Upper lobe of right lung (tissue), 1 donor: ENCODE measurements at regions not wholly inside any gene's neighbourhood (a gene's known extent, or its start where the extent isn't known, plus 50 kb on each side); places are given as distances from the start of the nearest gene placed in this dataset.

ENCODE experiments used
- ATAC-seq: fragments of 200-7000 bp; cut with Tn5 transposase; one replicate; pipeline ENCODE4 v1.9.1; 2020; ENCODE audit warnings: mild to moderate bottlenecking, moderate library complexity
- DNase-seq: peaks from one replicate; pipeline ENCODE4 v3.0.0-alpha.2; 2020
- H3K27ac ChIP-seq: fragments of 200-600 bp; one replicate; pipeline ENCODE4 v1.8.0; 2022
- H3K27me3 ChIP-seq: fragments of 200-600 bp; one replicate; pipeline ENCODE4 v1.8.0; 2022; ENCODE audit warnings: mild to moderate bottlenecking
- H3K36me3 ChIP-seq: fragments of 200-600 bp; one replicate; pipeline ENCODE4 v1.8.0; 2022
- H3K4me1 ChIP-seq: fragments of 200-600 bp; one replicate; pipeline ENCODE4 v1.8.0; 2022
- H3K4me3 ChIP-seq: fragments of 200-600 bp; one replicate; pipeline ENCODE4 v1.8.0; 2022; ENCODE audit warnings: mild to moderate bottlenecking
- H3K9me3 ChIP-seq: fragments of 200-600 bp; one replicate; pipeline ENCODE4 v1.8.0; 2022
- intact Hi-C: fragments of 100-400 bp; cut with DNase I; formaldehyde crosslinking; loops from one replicate; pipeline ENCODE4 v1.11.0; 2022
- TF ChIP-seq, protein P1 (sequence below): fragments of 200-600 bp; IDR thresholded peaks from one replicate; pipeline ENCODE4 v1.8.0; 2022; ENCODE audit warnings: antibody characterized with exemption
- donor health status: DM: no; HTN: yes; CAD: no; lungs with severe emphysema.

DNA sequence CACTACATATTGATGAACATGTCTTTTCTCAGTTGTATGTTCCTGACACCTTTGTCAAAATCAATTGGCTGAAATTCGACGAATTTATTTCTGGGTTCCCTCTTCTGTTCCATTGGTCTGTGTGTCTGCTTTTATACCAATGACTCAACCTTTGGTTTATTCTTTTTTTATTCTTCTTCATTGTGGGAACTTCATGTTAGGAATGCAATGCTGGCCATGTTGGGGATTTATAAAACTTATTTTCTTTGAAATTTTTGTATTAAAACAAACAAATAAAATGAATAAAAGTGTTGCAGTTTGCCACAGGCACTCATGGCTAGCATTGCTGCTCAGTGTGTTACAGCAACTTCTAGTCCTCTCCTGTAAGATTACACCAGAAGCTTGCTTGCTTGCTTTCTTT is 287.8 kb downstream of the DUSP10 start:
- ATAC-seq (no peak), DNase-seq (no peak)
- Histone ChIP-seq H3K36me3 (no peaks in the 10 kb centered on the region), H3K4me3 (no peak overlapping the region), H3K4me1 (peaks cover 9% of the 10 kb centered on the region), H3K9me3 (no peaks in the 10 kb centered on the region), H3K27ac (no peak overlapping the region), H3K27me3 (no peaks in the 10 kb centered on the region)
- intact Hi-C loops: no loop called here
- TF ChIP-seq, protein P1, sequence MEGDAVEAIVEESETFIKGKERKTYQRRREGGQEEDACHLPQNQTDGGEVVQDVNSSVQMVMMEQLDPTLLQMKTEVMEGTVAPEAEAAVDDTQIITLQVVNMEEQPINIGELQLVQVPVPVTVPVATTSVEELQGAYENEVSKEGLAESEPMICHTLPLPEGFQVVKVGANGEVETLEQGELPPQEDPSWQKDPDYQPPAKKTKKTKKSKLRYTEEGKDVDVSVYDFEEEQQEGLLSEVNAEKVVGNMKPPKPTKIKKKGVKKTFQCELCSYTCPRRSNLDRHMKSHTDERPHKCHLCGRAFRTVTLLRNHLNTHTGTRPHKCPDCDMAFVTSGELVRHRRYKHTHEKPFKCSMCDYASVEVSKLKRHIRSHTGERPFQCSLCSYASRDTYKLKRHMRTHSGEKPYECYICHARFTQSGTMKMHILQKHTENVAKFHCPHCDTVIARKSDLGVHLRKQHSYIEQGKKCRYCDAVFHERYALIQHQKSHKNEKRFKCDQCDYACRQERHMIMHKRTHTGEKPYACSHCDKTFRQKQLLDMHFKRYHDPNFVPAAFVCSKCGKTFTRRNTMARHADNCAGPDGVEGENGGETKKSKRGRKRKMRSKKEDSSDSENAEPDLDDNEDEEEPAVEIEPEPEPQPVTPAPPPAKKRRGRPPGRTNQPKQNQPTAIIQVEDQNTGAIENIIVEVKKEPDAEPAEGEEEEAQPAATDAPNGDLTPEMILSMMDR: no peak

DNA sequence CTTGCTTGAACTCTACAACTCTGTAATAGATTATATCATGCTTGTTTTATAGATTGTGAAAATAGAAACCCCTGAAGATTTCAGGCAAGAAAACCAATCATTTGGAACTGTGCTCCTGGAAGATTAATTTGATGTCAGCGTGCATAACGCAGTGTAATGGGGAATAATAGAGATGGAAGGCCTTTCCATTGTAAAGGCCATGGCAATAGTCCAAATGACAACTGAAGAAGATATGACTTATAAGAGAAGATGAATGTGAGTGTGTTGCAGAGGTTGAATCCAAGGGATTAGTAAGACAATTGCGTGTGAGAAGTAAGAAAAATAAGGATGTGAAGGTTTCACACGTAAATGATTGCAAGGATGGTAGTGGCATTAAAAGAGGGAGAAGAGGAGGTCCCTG is 285.0 kb downstream of the DUSP10 start:
- Histone ChIP-seq H3K4me1 (peaks cover 10% of the 10 kb centered on the region), H3K27me3 (no peaks in the 10 kb centered on the region), H3K4me3 (no peak overlapping the region), H3K9me3 (no peaks in the 10 kb centered on the region), H3K27ac (no peak overlapping the region), H3K36me3 (no peaks in the 10 kb centered on the region)
- ATAC-seq (no peak), DNase-seq (no peak)
- TF ChIP-seq, protein P1: no peak
- intact Hi-C loops: no loop called here

DNA sequence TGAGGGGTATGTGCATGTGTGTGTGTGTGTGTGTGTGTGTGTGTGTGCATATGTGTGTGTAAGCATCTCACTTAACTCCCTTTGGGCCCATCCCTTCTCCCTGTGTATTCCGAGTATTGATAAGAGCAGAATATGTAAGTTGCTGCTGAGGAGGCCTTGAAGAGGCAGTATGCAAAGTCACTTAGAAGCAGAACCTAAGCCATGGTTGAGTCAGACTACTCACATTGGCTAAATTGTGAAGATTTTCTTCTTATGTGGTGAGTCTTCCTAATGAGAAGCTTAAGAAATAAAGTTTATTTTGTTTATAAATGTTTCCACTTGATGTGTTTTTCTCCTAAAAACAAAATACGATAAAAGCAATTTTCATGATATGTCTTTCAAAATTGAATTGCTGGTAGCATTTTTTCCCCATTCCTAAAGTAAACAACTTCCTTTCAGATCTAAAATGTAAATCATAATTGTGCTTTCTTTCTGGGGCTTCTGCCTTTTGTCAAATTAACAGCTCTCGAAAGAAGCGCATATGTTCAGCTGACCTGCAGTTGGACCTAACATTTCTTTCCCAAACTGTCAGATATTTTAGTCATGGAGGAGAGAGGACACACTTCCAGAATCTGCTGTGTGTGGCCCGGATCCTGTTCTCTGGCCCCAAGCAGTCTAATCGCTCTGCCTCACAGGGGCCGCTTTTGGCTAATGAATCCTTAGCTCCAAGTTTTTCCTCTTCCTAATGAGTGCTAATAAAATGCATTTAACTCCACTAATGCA is 284.0 kb downstream of the DUSP10 start:
- no peak for ATAC-seq

DNA sequence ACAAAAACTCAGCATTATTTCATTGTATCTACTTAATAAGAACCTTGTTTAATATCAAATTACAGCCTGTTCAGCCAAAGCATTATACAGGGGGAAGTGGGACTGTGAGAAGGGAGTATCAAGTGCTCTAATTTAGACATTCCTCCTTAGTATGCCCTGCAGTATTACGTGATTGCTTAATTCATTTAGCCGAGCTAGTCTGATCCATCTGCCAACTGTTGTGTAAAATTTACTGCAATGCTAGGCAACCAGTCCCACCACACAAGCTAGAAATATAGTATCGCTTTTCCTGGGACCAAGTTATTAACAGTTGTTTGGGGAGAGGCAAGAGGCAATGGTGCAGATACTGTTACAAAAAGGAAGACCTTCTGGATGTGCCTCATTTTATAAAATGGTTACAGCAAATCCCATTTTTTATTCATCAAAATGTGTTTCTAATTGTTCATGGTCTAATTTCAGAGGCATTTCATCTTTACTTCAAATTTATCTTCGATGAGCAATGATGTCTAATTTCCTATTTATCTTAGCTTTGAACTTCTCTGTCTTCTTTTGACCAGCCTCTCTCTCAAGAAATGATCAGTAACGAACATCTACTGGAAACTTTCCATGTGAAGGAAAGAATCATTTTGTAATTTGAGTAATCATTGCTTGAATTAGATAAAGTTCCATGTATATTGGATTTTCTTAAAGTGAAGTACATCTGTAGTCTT is 283.3 kb downstream of the DUSP10 start:
- H3K9me3 ChIP-seq: no peaks in the 10 kb centered on the region
- intact Hi-C loops: no loop called here
- DNase-seq (no peak), ATAC-seq (peak; percentile 72)
- TF ChIP-seq, protein P1: no peak
- peaks cover 10% of the 10 kb centered on the region for H3K4me1 ChIP-seq
- peak overlapping the region; percentile 39 for H3K27ac ChIP-seq
- no peaks in the 10 kb centered on the region for H3K27me3 ChIP-seq
- no peaks in the 10 kb centered on the region for H3K36me3 ChIP-seq
- H3K4me3 ChIP-seq: no peak overlapping the region

More for the DNA sequence above, 284.0 kb downstream of the DUSP10 start:
- H3K36me3 ChIP-seq: no peaks in the 10 kb centered on the region
- no peak for DNase-seq
- no peak overlapping the region for H3K4me3 ChIP-seq
- intact Hi-C loops: no loop called here
- TF ChIP-seq, protein P1: no peak
- no peaks in the 10 kb centered on the region for H3K9me3 ChIP-seq
- H3K27me3 ChIP-seq: no peaks in the 10 kb centered on the region
- H3K27ac ChIP-seq: peak overlapping the region; percentile 39
- H3K4me1 ChIP-seq: peaks cover 10% of the 10 kb centered on the region

DNA sequence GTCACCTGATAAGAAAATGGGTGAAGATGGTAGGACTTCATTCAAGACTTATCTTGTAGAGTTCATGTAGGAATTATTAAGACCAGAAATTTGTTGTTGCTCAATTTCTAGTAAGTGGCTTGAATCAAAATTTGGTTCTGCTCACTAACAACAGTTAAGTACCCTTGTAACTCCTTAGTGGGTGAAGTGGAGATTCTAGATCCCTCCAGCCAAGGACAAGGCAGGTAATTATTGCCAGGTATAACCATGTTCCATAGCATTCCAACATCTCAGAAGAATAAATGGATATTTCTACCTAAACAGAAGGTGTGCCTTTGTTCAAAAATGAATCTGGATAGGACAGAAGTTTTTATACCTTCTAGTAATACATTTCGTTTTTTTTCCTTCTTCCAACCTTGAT is 282.3 kb downstream of the DUSP10 start:
- Histone ChIP-seq H3K27ac (no peak overlapping the region), H3K4me1 (peaks cover 10% of the 10 kb centered on the region), H3K4me3 (no peak overlapping the region), H3K27me3 (no peaks in the 10 kb centered on the region), H3K9me3 (no peaks in the 10 kb centered on the region), H3K36me3 (no peaks in the 10 kb centered on the region)
- intact Hi-C loops: no loop called here
- DNase-seq (no peak), ATAC-seq (peak; percentile 55)
- TF ChIP-seq, protein P1: no peak
